SU-DHL-6 (cell line): ENCODE measurements at regions not wholly inside any gene's neighbourhood (a gene's known extent, or its start where the extent isn't known, plus 50 kb on each side); places are given as distances from the start of the nearest gene placed in this dataset.

Source experiments
- H2AFZ ChIP-seq: fragments of 200-600 bp; sonication (generic); 2 replicates; pipeline ENCODE4 v1.6.1; 2014; ENCODE audit warnings: low read depth, mild to moderate bottlenecking, moderate library complexity, mixed read lengths, antibody characterized with exemption, low read length; ENCODE audit not compliant: severe bottlenecking
- H3F3A ChIP-seq: fragments of 200-600 bp; shearing (Covaris generic); 2 replicates; pipeline ENCODE4 v1.6.0; 2016; ENCODE audit warnings: antibody characterized with exemption, mild to moderate bottlenecking; ENCODE audit not compliant: insufficient read depth
- H3K27ac ChIP-seq: fragments of 200-600 bp; sonication (generic); 2 replicates; pipeline ENCODE4 v1.5.1; 2016; ENCODE audit warnings: low read depth, mild to moderate bottlenecking, low read length, moderate library complexity, mixed read lengths
- H3K27me3 ChIP-seq: fragments of 200-600 bp; sonication (generic), shearing (Covaris generic); 2 replicates; pipeline ENCODE4 v1.6.0; 2014; ENCODE audit warnings: mild to moderate bottlenecking, low read length
- H3K36me3 ChIP-seq: fragments of 200-600 bp; sonication (generic); 2 replicates; pipeline ENCODE4 v1.6.1; 2014; ENCODE audit warnings: mild to moderate bottlenecking, low read length, mixed read lengths
- H3K4me2 ChIP-seq: fragments of 300-600, 200-600 bp; shearing (Covaris generic), sonication (generic); 2 replicates; pipeline ENCODE4 v1.6.0; 2014; ENCODE audit warnings: low read length, low read depth, mild to moderate bottlenecking; ENCODE audit not compliant: poor library complexity, severe bottlenecking
- H3K4me3 ChIP-seq: fragments of 200-600 bp; sonication (generic); 2 replicates; pipeline ENCODE4 v1.5.1; 2014; ENCODE audit warnings: antibody characterized with exemption, low read length, mild to moderate bottlenecking, mixed read lengths; ENCODE audit not compliant: insufficient read depth, poor library complexity, severe bottlenecking
- H3K79me2 ChIP-seq: fragments of 200-600 bp; sonication (generic); 2 replicates; pipeline ENCODE4 v1.6.1; 2014; ENCODE audit warnings: mild to moderate bottlenecking, low read length, moderate library complexity; ENCODE audit not compliant: insufficient read depth
- H3K9ac ChIP-seq: fragments of 200-600 bp; sonication (generic); 2 replicates; pipeline ENCODE4 v1.7.0; 2014; ENCODE audit warnings: mild to moderate bottlenecking, low read length
- H3K9me2 ChIP-seq: fragments of 200-600 bp; sonication (generic); replicated peaks from 2 replicates; pipeline ENCODE4 v1.6.1; 2014; ENCODE audit warnings: low read length; ENCODE audit not compliant: insufficient read depth
- H3K9me3 ChIP-seq: fragments of 200-600 bp; sonication (generic); 2 replicates; pipeline ENCODE4 v1.6.1; 2014; ENCODE audit warnings: low read length, mixed read lengths; ENCODE audit not compliant: insufficient read depth
- H4K20me1 ChIP-seq: fragments of 200-600 bp; sonication (generic); 2 replicates; pipeline ENCODE4 v1.6.1; 2014; ENCODE audit warnings: low read depth, mild to moderate bottlenecking, antibody characterized with exemption, low read length, moderate library complexity, mixed read lengths
- EZH2phosphoT487 ChIP-seq: fragments of 200-600 bp; sonication (generic), shearing (Covaris generic); conservative IDR thresholded peaks from 2 replicates; pipeline ENCODE4 v1.6.1; 2018; ENCODE audit warnings: mild to moderate bottlenecking, antibody characterized with exemption, low read length, moderate library complexity, mixed read lengths
- TF ChIP-seq, protein P1 (sequence below): fragments of 200-600 bp; sonication (generic); IDR thresholded peaks from one replicate; pipeline ENCODE4 v1.5.1; 2017; ENCODE audit warnings: antibody characterized with exemption, mild to moderate bottlenecking, low read length, moderate library complexity; ENCODE audit not compliant: insufficient read depth, poor library complexity, severe bottlenecking

DNA sequence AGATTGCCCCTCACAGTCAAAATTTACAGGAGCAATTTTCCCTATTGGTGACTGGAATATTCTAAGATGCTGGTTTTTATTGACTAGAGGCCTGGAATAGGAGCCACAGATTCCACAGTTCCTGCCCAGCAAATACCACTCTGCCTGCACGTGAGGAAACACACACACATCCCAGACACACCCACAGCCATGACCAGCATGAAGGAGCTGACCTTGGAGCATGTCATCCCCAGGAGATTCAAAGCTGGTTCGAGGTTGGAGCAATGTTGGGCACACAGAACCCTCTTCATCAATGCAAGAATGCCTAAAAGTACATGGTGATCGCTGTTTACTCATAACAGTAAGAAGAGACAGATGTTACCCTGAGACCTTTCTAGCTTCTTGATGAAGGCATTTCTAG is 244.6 kb upstream of the FOXQ1 start:
- Histone ChIP-seq H3K36me3 (no peaks in the 10 kb centered on the region), H3K9me3 (no peaks in the 10 kb centered on the region), H3K79me2 (no peaks in the 10 kb centered on the region), H3K27ac (no peak overlapping the region), H3K4me3 (no peak overlapping the region), H3K4me2 (no peak overlapping the region), H3K9ac (no peak overlapping the region), H3F3A (no peaks in the 10 kb centered on the region), H2AFZ (no peak overlapping the region), H3K27me3 (no peaks in the 10 kb centered on the region), H3K9me2 (no peaks in the 10 kb centered on the region), H4K20me1 (no peaks in the 10 kb centered on the region)
- TF ChIP-seq EZH2phosphoT487: no peak
- TF ChIP-seq, protein P1, sequence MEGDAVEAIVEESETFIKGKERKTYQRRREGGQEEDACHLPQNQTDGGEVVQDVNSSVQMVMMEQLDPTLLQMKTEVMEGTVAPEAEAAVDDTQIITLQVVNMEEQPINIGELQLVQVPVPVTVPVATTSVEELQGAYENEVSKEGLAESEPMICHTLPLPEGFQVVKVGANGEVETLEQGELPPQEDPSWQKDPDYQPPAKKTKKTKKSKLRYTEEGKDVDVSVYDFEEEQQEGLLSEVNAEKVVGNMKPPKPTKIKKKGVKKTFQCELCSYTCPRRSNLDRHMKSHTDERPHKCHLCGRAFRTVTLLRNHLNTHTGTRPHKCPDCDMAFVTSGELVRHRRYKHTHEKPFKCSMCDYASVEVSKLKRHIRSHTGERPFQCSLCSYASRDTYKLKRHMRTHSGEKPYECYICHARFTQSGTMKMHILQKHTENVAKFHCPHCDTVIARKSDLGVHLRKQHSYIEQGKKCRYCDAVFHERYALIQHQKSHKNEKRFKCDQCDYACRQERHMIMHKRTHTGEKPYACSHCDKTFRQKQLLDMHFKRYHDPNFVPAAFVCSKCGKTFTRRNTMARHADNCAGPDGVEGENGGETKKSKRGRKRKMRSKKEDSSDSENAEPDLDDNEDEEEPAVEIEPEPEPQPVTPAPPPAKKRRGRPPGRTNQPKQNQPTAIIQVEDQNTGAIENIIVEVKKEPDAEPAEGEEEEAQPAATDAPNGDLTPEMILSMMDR: no peak

DNA sequence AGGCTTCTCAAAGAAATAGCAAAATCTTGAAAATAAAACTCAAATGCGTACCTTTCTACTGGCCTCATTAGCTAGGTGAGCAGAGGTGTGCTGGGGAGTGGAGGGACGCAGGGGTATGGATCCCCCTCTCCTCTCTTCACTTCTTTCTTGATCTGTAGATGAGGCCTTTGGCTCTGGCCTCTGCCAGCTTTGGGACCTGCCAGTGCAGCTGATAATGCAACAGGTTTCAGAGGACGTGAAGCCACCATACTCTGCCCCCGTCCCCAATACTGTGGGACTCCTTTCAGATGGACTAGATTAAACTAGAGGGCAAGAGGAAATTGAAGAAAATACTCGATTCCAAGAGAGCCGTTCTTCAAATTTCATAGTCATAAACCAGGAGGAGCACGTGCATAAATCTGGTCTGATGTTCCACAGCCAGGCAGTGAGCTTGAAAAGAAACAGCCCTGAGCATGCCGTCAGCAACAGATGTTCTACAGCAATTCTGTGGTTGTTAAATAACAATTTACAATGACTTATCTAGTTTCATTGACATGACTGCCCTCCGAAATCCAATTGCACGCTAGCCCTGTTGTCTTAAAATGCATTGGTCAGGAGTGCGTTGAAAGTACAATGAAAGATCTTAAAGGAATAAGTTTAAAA is 245.3 kb upstream of the FOXQ1 start:
- TF ChIP-seq, protein P1: no peak
- TF ChIP-seq EZH2phosphoT487: no peak
- Histone ChIP-seq H3F3A (no peaks in the 10 kb centered on the region), H3K36me3 (no peaks in the 10 kb centered on the region)

DNA sequence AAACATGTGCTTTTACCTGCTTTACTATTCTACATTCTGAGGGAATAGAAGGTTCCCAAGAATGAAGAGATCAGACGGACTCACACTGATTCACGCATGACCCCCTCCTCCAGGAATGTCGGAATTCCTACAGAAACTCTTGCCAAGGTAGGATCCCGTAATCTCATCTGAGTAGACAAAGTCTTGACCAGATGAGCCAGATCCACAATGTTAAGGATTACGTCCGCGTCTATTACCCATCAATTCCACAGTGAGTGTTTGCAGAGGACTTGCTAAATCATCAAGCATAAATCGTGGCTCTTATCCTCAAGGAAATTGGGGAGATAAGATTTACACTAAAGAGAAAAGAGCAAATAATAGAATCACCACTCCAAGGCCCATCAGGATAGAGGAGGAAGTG is 245.9 kb upstream of the FOXQ1 start:
- no peaks in the 10 kb centered on the region for H3K36me3 ChIP-seq
- TF ChIP-seq, protein P1: no peak
- TF ChIP-seq EZH2phosphoT487: no peak
- H3K9ac ChIP-seq: no peak overlapping the region
- H3F3A ChIP-seq: no peaks in the 10 kb centered on the region
- no peak overlapping the region for H2AFZ ChIP-seq
- no peak overlapping the region for H3K27ac ChIP-seq
- no peaks in the 10 kb centered on the region for H3K9me3 ChIP-seq
- no peaks in the 10 kb centered on the region for H4K20me1 ChIP-seq
- no peaks in the 10 kb centered on the region for H3K9me2 ChIP-seq
- no peak overlapping the region for H3K4me3 ChIP-seq
- no peaks in the 10 kb centered on the region for H3K79me2 ChIP-seq
- no peaks in the 10 kb centered on the region for H3K27me3 ChIP-seq
- H3K4me2 ChIP-seq: no peak overlapping the region

More for the DNA sequence above, 245.3 kb upstream of the FOXQ1 start:
- no peaks in the 10 kb centered on the region for H3K9me2 ChIP-seq
- no peaks in the 10 kb centered on the region for H3K79me2 ChIP-seq
- H4K20me1 ChIP-seq: no peaks in the 10 kb centered on the region
- no peaks in the 10 kb centered on the region for H3K9me3 ChIP-seq
- no peak overlapping the region for H3K9ac ChIP-seq
- H3K4me2 ChIP-seq: no peak overlapping the region
- H2AFZ ChIP-seq: no peak overlapping the region
- H3K27ac ChIP-seq: no peak overlapping the region
- no peak overlapping the region for H3K4me3 ChIP-seq
- no peaks in the 10 kb centered on the region for H3K27me3 ChIP-seq
